IMR-90 (cell line): ENCODE measurements at regions not wholly inside any gene's neighbourhood (a gene's known extent, or its start where the extent isn't known, plus 50 kb on each side); places are given as distances from the start of the nearest gene placed in this dataset.

Experiments used
- ATAC-seq: fragments of 200-7000 bp; cut with Tn5 transposase; 2 replicates; pipeline ENCODE4 v1.9.1; 2020; ENCODE audit warnings: low read depth, mild to moderate bottlenecking, moderate library complexity
- BruUV-seq: library from RNA; stranded (reverse); fragments of 400-500 nt; replicated peaks from 2 replicates; lab custom pipeline; 2021; lab: Mats Ljungman, UMichigan
- CTCF ChIA-PET: fragments of 300-600 bp; formaldehyde crosslinking; extraction: SDS; loops from one replicate; lab custom pipeline; 2021; ENCODE audit warnings: antibody characterized with exemption; lab: Yijun Ruan, JAX
- POLR2A ChIA-PET: fragments of 300-600 bp; sonication (Branson Sonifier 250); formaldehyde crosslinking; loops from one replicate; lab custom pipeline; 2022; ENCODE audit warnings: antibody characterized with exemption; ENCODE audit not compliant: unreplicated experiment; lab: Charles Lee
- DNase-seq: peaks from one replicate; pipeline ENCODE4 v3.0.0; 2013
- H2AFZ ChIP-seq: replicated peaks from 2 replicates; pipeline ENCODE3; 2013; ENCODE audit warnings: low read length, mild to moderate bottlenecking; ENCODE audit not compliant: poor library complexity
- H2AK5ac ChIP-seq: 2 replicates; pipeline ENCODE4 v1.6.1; 2013; ENCODE audit warnings: low read depth, low read length, inconsistent platforms
- H2AK9ac ChIP-seq: replicated peaks from 2 replicates; pipeline ENCODE3; 2013; ENCODE audit warnings: mild to moderate bottlenecking, low read depth, low read length, moderate library complexity; ENCODE audit not compliant: poor library complexity
- H2BK120ac ChIP-seq: 2 replicates; pipeline ENCODE4 v1.6.1; 2013; ENCODE audit warnings: low read depth, low read length, inconsistent platforms
- H2BK15ac ChIP-seq: 3 replicates; pipeline ENCODE4 v1.6.1; 2013; ENCODE audit warnings: low read depth, low read length, inconsistent platforms
- H2BK20ac ChIP-seq: 2 replicates; pipeline ENCODE4 v1.6.1; 2013; ENCODE audit warnings: low read depth, mild to moderate bottlenecking, inconsistent platforms, low read length, moderate library complexity
- H2BK5ac ChIP-seq: 2 replicates; pipeline ENCODE4 v1.6.1; 2013; ENCODE audit warnings: mild to moderate bottlenecking, low read depth, low read length, inconsistent platforms; ENCODE audit not compliant: poor library complexity, severe bottlenecking
- H3K14ac ChIP-seq: replicated peaks from 2 replicates; pipeline ENCODE4 v1.6.1; 2013; ENCODE audit warnings: low read depth, low read length, inconsistent platforms
- H3K18ac ChIP-seq: 2 replicates; pipeline ENCODE4 v1.6.1; 2013; ENCODE audit warnings: low read depth, low read length, control low read depth
- H3K23ac ChIP-seq: 2 replicates; pipeline ENCODE4 v1.6.1; 2013; ENCODE audit warnings: low read depth, low read length, inconsistent platforms
- H3K27ac ChIP-seq: 2 replicates; pipeline ENCODE4 v1.5.1; 2013; ENCODE audit warnings: mild to moderate bottlenecking, control low read depth, low read length; ENCODE audit not compliant: insufficient read depth
- H3K27me3 ChIP-seq: 2 replicates; pipeline ENCODE4 v1.6.1; 2013; ENCODE audit warnings: low read length; ENCODE audit not compliant: control insufficient read depth, insufficient read depth
- H3K36me3 ChIP-seq: 2 replicates; pipeline ENCODE4 v1.6.1; 2013; ENCODE audit warnings: low read length, mixed read lengths; ENCODE audit not compliant: control insufficient read depth, insufficient read depth
- H3K4ac ChIP-seq: 2 replicates; pipeline ENCODE4 v1.6.1; 2013; ENCODE audit warnings: low read depth, low read length, inconsistent platforms
- H3K4me1 ChIP-seq: 2 replicates; pipeline ENCODE4 v1.6.1; 2013; ENCODE audit warnings: low read length, mixed read lengths; ENCODE audit not compliant: control insufficient read depth, insufficient read depth
- H3K4me2 ChIP-seq: 2 replicates; pipeline ENCODE4 v1.6.1; 2013; ENCODE audit warnings: low read depth, mild to moderate bottlenecking, control low read depth, low read length, moderate library complexity
- H3K4me3 ChIP-seq: 2 replicates; pipeline ENCODE4 v1.5.1; 2013; ENCODE audit warnings: low read depth, mild to moderate bottlenecking, control low read depth, low read length, moderate library complexity; ENCODE audit not compliant: insufficient read depth
- H3K56ac ChIP-seq: 2 replicates; pipeline ENCODE4 v1.6.1; 2013; ENCODE audit warnings: low read length, inconsistent platforms; ENCODE audit not compliant: insufficient read depth; ENCODE audit errors: extremely low read depth
- H3K79me1 ChIP-seq, 2 experiments: 2 replicates each; pipeline ENCODE4 v1.6.1; 2013; ENCODE audit warnings: low read length in 2 of 2, inconsistent platforms in 1 of 2, low read depth in 1 of 2
- H3K9ac ChIP-seq: 2 replicates; pipeline ENCODE4 v1.6.1; 2013; ENCODE audit warnings: low read depth, low read length, control low read depth
- H3K9me1 ChIP-seq: 2 replicates; pipeline ENCODE4 v1.6.1; 2013; ENCODE audit warnings: low read length, inconsistent platforms; ENCODE audit not compliant: insufficient read depth
- H3K9me3 ChIP-seq: 2 replicates; pipeline ENCODE4 v1.6.1; 2013; ENCODE audit warnings: low read length; ENCODE audit not compliant: control insufficient read depth, insufficient read depth
- H4K20me1 ChIP-seq: 2 replicates; pipeline ENCODE4 v1.6.1; 2013; ENCODE audit warnings: low read length, inconsistent platforms; ENCODE audit not compliant: insufficient read depth
- H4K5ac ChIP-seq: 2 replicates; pipeline ENCODE4 v1.6.1; 2013; ENCODE audit warnings: mild to moderate bottlenecking, low read depth, low read length, control low read depth
- H4K8ac ChIP-seq, 2 experiments: 2 replicates each; pipeline ENCODE4 v1.6.1; 2013; ENCODE audit warnings: low read depth in 2 of 2, low read length in 2 of 2, control low read depth in 1 of 2, inconsistent platforms in 1 of 2
- H4K91ac ChIP-seq: 2 replicates; pipeline ENCODE4 v1.6.1; 2013; ENCODE audit warnings: low read depth, low read length, inconsistent platforms; ENCODE audit not compliant: insufficient read depth
- BHLHE40 ChIP-seq: fragments of 150-350 bp; IDR thresholded peaks from 2 replicates; pipeline ENCODE4 v1.6.1; 2016; ENCODE audit warnings: mild to moderate bottlenecking, low read depth, low read length
- CEBPB ChIP-seq: IDR thresholded peaks from 2 replicates; pipeline ENCODE4 v1.6.1; 2012; ENCODE audit warnings: low read depth, low read length, improper control_type of control experiment
- CHD1 ChIP-seq: IDR thresholded peaks from 2 replicates; pipeline ENCODE4 v1.6.1; 2012; ENCODE audit warnings: low read depth, low read length, improper control_type of control experiment
- FOS ChIP-seq: fragments of 150-350 bp; IDR thresholded peaks from 2 replicates; pipeline ENCODE4 v1.6.1; 2016; ENCODE audit warnings: low read depth, low read length
- MAFK ChIP-seq: IDR thresholded peaks from 2 replicates; pipeline ENCODE4 v1.6.1; 2012; ENCODE audit warnings: low read depth, low read length, improper control_type of control experiment
- MAZ ChIP-seq: IDR thresholded peaks from 2 replicates; pipeline ENCODE4 v1.6.1; 2012; ENCODE audit warnings: low read depth, mild to moderate bottlenecking, low read length, improper control_type of control experiment, moderate library complexity, borderline replicate concordance
- MXI1 ChIP-seq: IDR thresholded peaks from 2 replicates; pipeline ENCODE4 v1.6.1; 2012; ENCODE audit warnings: low read depth, mild to moderate bottlenecking, low read length, moderate library complexity, borderline replicate concordance
- NFE2L2 ChIP-seq: fragments of 150-350 bp; IDR thresholded peaks from 2 replicates; pipeline ENCODE4 v1.6.1; 2016; ENCODE audit warnings: low read depth, mild to moderate bottlenecking, low read length
- POLR2A ChIP-seq: IDR thresholded peaks from 2 replicates; pipeline ENCODE4 v1.6.1; 2012; ENCODE audit warnings: mild to moderate bottlenecking, low read depth, low read length
- RAD21 ChIP-seq: IDR thresholded peaks from 2 replicates; pipeline ENCODE4 v1.6.1; 2012; ENCODE audit warnings: low read length, improper control_type of control experiment
- RCOR1 ChIP-seq: IDR thresholded peaks from 2 replicates; pipeline ENCODE4 v1.6.1; 2012; ENCODE audit warnings: mild to moderate bottlenecking, low read length, improper control_type of control experiment; ENCODE audit not compliant: insufficient replicate concordance
- RFX5 ChIP-seq: IDR thresholded peaks from 2 replicates; pipeline ENCODE4 v1.8.0; 2012; ENCODE audit warnings: low read depth, mild to moderate bottlenecking, low read length, moderate library complexity
- SMC3 ChIP-seq: fragments of 150-350 bp; IDR thresholded peaks from 2 replicates; pipeline ENCODE4 v1.6.1; 2016; ENCODE audit warnings: low read depth, mild to moderate bottlenecking, antibody characterized with exemption, low read length, moderate library complexity
- WGBS, 2 experiments: methylation state at CpG; one replicate each; pipeline versions ENCODE4 v1.1.5 to v1.1.7; 2013; ENCODE audit warnings: missing lambda C conversion rate in 2 of 2; ENCODE audit not compliant: insufficient read length in 1 of 2; ENCODE audit errors: extremely low coverage in 2 of 2; 5-methylcytosine and 5-hydroxymethylcytosine counted together
- dilution Hi-C: fragments of 300-500 bp; cut with HindIII; formaldehyde crosslinking; loops from one replicate; pipeline ENCODE4 v1.14.3; 2018; ENCODE audit warnings: low sequenced_read_pairs; ENCODE audit not compliant: unreplicated experiment
- in situ Hi-C: fragments of 300-500 bp; cut with MboI; formaldehyde crosslinking; loops from 3 replicates; pipeline ENCODE4 v1.14.3; 2019; ENCODE audit warnings: low sequenced_read_pairs, inconsistent platforms, mixed read lengths
- intact Hi-C: fragments of 100-400 bp; cut with micrococcal nuclease; formaldehyde crosslinking; loops from 2 replicates; pipeline ENCODE4 v1.10.0; 2022
- TF ChIP-seq, protein P1 (sequence below): fragments of 150-350 bp; IDR thresholded peaks from 2 replicates; pipeline ENCODE4 v1.6.1; 2017; ENCODE audit warnings: mild to moderate bottlenecking, antibody characterized with exemption, low read length, low read depth
- TF ChIP-seq, protein P2 (sequence below): conservative IDR thresholded peaks from 2 replicates; pipeline ENCODE4 v1.5.1; 2012; ENCODE audit warnings: mild to moderate bottlenecking, low read depth, low read length, improper control_type of control experiment
- TF ChIP-seq, protein P3 (sequence below): fragments of 150-350 bp; IDR thresholded peaks from 2 replicates; pipeline ENCODE4 v1.6.1; 2016; ENCODE audit warnings: low read depth, mild to moderate bottlenecking, low read length, moderate library complexity, borderline replicate concordance

DNA sequence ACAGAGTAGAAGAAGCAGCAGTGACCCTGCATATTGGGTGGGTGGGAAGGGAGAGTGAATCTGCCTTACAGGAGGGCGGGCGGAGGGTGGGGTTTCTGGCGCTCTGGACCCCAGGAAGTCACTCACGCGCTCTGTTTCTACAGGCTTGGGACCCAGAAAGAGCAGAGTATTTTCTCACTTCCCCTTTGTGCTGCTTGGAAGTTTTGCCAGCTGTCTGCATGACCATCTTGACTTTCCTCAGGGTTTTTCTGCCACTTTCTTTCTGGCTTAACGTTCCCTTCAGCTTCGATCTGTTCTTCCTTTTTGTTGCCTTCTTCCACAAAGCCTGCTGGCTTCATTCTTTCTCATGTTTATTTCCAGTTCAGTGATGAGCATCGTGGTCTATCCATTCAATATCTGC, 383.1 kb downstream of the GALR1 start:
- no peak overlapping the region for H3K4ac ChIP-seq
- WGBS, 2 experiments = 82% methylated on average over 3 of the region's 8 CpGs; no CpG with 5 or more reads in 1 of the 2 experiments

More for the DNA sequence above, 383.1 kb downstream of the GALR1 start:
- CTCF ChIA-PET = no interaction called here
- H2AK9ac ChIP-seq = no peak overlapping the region
- no peak overlapping the region for H3K27ac ChIP-seq
- no peak overlapping the region for H2AK5ac ChIP-seq
- POLR2A ChIA-PET = no interaction called here
- H2BK5ac ChIP-seq = no peak overlapping the region
- no peaks in the 10 kb centered on the region for H3K79me1 ChIP-seq
- H3K27me3 ChIP-seq = no peaks in the 10 kb centered on the region
- no peak overlapping the region for H3K23ac ChIP-seq
- no peak overlapping the region for H2BK15ac ChIP-seq
- H3K56ac ChIP-seq = no peak overlapping the region
- no peak for DNase-seq
- H4K20me1 ChIP-seq = no peaks in the 10 kb centered on the region
- BruUV-seq = no TSS peak
- no peak overlapping the region for H3K9ac ChIP-seq
- H3K36me3 ChIP-seq = no peaks in the 10 kb centered on the region
- no peak overlapping the region for H3K4me3 ChIP-seq
- H4K8ac ChIP-seq = no peak overlapping the region
- H2BK120ac ChIP-seq = no peak overlapping the region
- ATAC-seq = no peak
- dilution Hi-C loops (no loop called here), in situ Hi-C loops (no loop called here), intact Hi-C loops (no loop called here)
- no peak overlapping the region for H3K14ac ChIP-seq
- no peak overlapping the region for H2AFZ ChIP-seq
- H4K5ac ChIP-seq = no peak overlapping the region
- H3K4me1 ChIP-seq = no peaks in the 10 kb centered on the region
- TF ChIP-seq SMC3 (no peak), RFX5 (no peak), NFE2L2 (no peak), MAZ (no peak), POLR2A (no peak), MXI1 (no peak), RAD21 (no peak), BHLHE40 (no peak), RCOR1 (no peak), CEBPB (no peak), FOS (no peak), CHD1 (no peak), MAFK (no peak)
- TF ChIP-seq, protein P1, sequence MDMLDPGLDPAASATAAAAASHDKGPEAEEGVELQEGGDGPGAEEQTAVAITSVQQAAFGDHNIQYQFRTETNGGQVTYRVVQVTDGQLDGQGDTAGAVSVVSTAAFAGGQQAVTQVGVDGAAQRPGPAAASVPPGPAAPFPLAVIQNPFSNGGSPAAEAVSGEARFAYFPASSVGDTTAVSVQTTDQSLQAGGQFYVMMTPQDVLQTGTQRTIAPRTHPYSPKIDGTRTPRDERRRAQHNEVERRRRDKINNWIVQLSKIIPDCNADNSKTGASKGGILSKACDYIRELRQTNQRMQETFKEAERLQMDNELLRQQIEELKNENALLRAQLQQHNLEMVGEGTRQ = no peak
- TF ChIP-seq, protein P2, sequence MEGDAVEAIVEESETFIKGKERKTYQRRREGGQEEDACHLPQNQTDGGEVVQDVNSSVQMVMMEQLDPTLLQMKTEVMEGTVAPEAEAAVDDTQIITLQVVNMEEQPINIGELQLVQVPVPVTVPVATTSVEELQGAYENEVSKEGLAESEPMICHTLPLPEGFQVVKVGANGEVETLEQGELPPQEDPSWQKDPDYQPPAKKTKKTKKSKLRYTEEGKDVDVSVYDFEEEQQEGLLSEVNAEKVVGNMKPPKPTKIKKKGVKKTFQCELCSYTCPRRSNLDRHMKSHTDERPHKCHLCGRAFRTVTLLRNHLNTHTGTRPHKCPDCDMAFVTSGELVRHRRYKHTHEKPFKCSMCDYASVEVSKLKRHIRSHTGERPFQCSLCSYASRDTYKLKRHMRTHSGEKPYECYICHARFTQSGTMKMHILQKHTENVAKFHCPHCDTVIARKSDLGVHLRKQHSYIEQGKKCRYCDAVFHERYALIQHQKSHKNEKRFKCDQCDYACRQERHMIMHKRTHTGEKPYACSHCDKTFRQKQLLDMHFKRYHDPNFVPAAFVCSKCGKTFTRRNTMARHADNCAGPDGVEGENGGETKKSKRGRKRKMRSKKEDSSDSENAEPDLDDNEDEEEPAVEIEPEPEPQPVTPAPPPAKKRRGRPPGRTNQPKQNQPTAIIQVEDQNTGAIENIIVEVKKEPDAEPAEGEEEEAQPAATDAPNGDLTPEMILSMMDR = no peak
- TF ChIP-seq, protein P3, sequence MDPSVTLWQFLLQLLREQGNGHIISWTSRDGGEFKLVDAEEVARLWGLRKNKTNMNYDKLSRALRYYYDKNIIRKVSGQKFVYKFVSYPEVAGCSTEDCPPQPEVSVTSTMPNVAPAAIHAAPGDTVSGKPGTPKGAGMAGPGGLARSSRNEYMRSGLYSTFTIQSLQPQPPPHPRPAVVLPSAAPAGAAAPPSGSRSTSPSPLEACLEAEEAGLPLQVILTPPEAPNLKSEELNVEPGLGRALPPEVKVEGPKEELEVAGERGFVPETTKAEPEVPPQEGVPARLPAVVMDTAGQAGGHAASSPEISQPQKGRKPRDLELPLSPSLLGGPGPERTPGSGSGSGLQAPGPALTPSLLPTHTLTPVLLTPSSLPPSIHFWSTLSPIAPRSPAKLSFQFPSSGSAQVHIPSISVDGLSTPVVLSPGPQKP = no peak
- H2BK20ac ChIP-seq = no peak overlapping the region
- H3K18ac ChIP-seq = no peak overlapping the region
- no peaks in the 10 kb centered on the region for H3K9me1 ChIP-seq
- peaks cover 32% of the 10 kb centered on the region for H3K9me3 ChIP-seq
- H4K91ac ChIP-seq = no peak overlapping the region
- no peak overlapping the region for H3K4me2 ChIP-seq
